SK-N-SH (cell line): ENCODE measurements at regions not wholly inside any gene's neighbourhood (a gene's known extent, or its start where the extent isn't known, plus 50 kb on each side); places are given as distances from the start of the nearest gene placed in this dataset.

Experiments used
- CTCF ChIA-PET: fragments of 300-600, 350-600 bp; formaldehyde crosslinking; extraction: SDS; loops from one replicate; lab custom pipeline; 2021; lab: Yijun Ruan, JAX
- POLR2A ChIA-PET: fragments of 350-600 bp; sonication (Branson Sonifier 250); formaldehyde crosslinking; extraction: SDS; loops from one replicate; lab custom pipeline; 2020; ENCODE audit warnings: antibody characterized with exemption, inconsistent platforms; lab: Yijun Ruan, JAX
- DNase-seq: peaks from one replicate; pipeline ENCODE4 v3.0.0; 2012
- H2AFZ ChIP-seq: fragments of 200-600 bp; sonication (generic); 2 replicates; pipeline ENCODE4 v1.8.1; 2016; ENCODE audit warnings: antibody characterized with exemption, mild to moderate bottlenecking, low read depth
- H3F3A ChIP-seq: fragments of 200-600 bp; sonication (generic); replicated peaks from 2 replicates; pipeline ENCODE3; 2016; ENCODE audit warnings: antibody characterized with exemption, mild to moderate bottlenecking; ENCODE audit not compliant: insufficient read depth
- H3K27ac ChIP-seq, 2 experiments: fragments of 200-500 bp in 1 of 2; fragments of 200-600 bp in 1 of 2; sonication (Bioruptor generic) in 1 of 2; sonication (generic), shearing (Covaris generic) in 1 of 2; 2 replicates each; pipeline versions ENCODE4 v1.5.1 to v1.6.1; 2014 to 2016; ENCODE audit warnings: low read depth in 2 of 2, inconsistent platforms in 1 of 2, low read length in 1 of 2, mild to moderate bottlenecking in 1 of 2, mixed read lengths in 1 of 2
- H3K27me3 ChIP-seq: fragments of 200-600 bp; sonication (generic), shearing (Covaris generic); 2 replicates; pipeline ENCODE4 v1.6.1; 2016; ENCODE audit warnings: mixed run types; ENCODE audit not compliant: insufficient read depth
- H3K36me3 ChIP-seq, 2 experiments: fragments of 200-500 bp in 1 of 2; fragments of 200-600 bp in 1 of 2; sonication (Bioruptor generic) in 1 of 2; sonication (generic) in 1 of 2; replicated peaks in 1 of 2; 2 replicates each; pipeline versions ENCODE3 to v1.5.1; 2014 to 2016; ENCODE audit warnings: low read length in 1 of 2, mild to moderate bottlenecking in 1 of 2; ENCODE audit not compliant: insufficient read depth in 2 of 2, control insufficient read depth in 1 of 2
- H3K4me1 ChIP-seq, 2 experiments: fragments of 200-500 bp in 1 of 2; fragments of 200-600 bp in 1 of 2; sonication (Bioruptor generic) in 1 of 2; sonication (generic), shearing (Covaris generic) in 1 of 2; 2 replicates each; pipeline versions ENCODE4 v1.5.1 to v1.6.1; 2014 to 2016; ENCODE audit warnings: low read depth in 1 of 2, low read length in 1 of 2, mixed run types in 1 of 2; ENCODE audit not compliant: insufficient read depth in 2 of 2, control insufficient read depth in 1 of 2
- H3K4me2 ChIP-seq: fragments of 200-600 bp; sonication (generic), shearing (Covaris generic); 2 replicates; pipeline ENCODE4 v1.6.1; 2017; ENCODE audit warnings: mixed run types
- H3K4me3 ChIP-seq, 2 experiments: fragments of 200-500 bp in 1 of 2; fragments of 200-600 bp in 1 of 2; sonication (Bioruptor generic) in 1 of 2; sonication (generic), shearing (Covaris generic) in 1 of 2; 2 replicates each; pipeline versions ENCODE4 v1.5.1 to v1.8.1; 2014 to 2016; ENCODE audit warnings: low read depth in 2 of 2, inconsistent platforms in 1 of 2, low read length in 1 of 2, mild to moderate bottlenecking in 1 of 2, mixed read lengths in 1 of 2, moderate library complexity in 1 of 2
- H3K79me2 ChIP-seq: fragments of 200-600 bp; sonication (generic); 2 replicates; pipeline ENCODE4 v1.8.1; 2017; ENCODE audit warnings: mild to moderate bottlenecking; ENCODE audit not compliant: insufficient read depth
- H3K9ac ChIP-seq: fragments of 200-600 bp; sonication (generic); 2 replicates; pipeline ENCODE4 v1.6.1; 2017; ENCODE audit warnings: mixed run types
- H3K9me2 ChIP-seq: fragments of 200-600 bp; sonication (generic); 2 replicates; pipeline ENCODE4 v1.6.1; 2017; ENCODE audit warnings: mixed run types
- H3K9me3 ChIP-seq: fragments of 200-600 bp; sonication (generic); 2 replicates; pipeline ENCODE4 v1.6.1; 2017; ENCODE audit warnings: mixed run types, mild to moderate bottlenecking, moderate library complexity
- H4K20me1 ChIP-seq: fragments of 200-600 bp; sonication (generic); 2 replicates; pipeline ENCODE4 v1.6.1; 2017; ENCODE audit warnings: mild to moderate bottlenecking, mixed run types; ENCODE audit not compliant: insufficient read depth
- EP300 ChIP-seq, 2 experiments: IDR thresholded peaks; 2 replicates each; pipeline versions ENCODE4 v1.4.0 to v1.6.1; 2012; ENCODE audit warnings: borderline replicate concordance in 1 of 2, low read depth in 1 of 2, low read length in 1 of 2
- EZH2phosphoT487 ChIP-seq: fragments of 200-600 bp; sonication (generic); IDR thresholded peaks from 2 replicates; pipeline ENCODE4 v1.6.1; 2017; ENCODE audit warnings: low read depth, mixed run types, mild to moderate bottlenecking, antibody characterized with exemption, moderate library complexity, borderline replicate concordance
- FOXJ3 ChIP-seq: sonication (generic); formaldehyde crosslinking; IDR thresholded peaks from 2 replicates; pipeline ENCODE4 v1.5.1; 2020; ENCODE audit warnings: mild to moderate bottlenecking, missing genetic modification reagents
- GABPA ChIP-seq: IDR thresholded peaks from 2 replicates; pipeline ENCODE4 v1.4.0; 2012; ENCODE audit warnings: low read depth, mild to moderate bottlenecking
- GATA2 ChIP-seq: sonication (generic); formaldehyde crosslinking; IDR thresholded peaks from 2 replicates; pipeline ENCODE4 v1.5.0; 2020; ENCODE audit warnings: mild to moderate bottlenecking, missing genetic modification reagents
- IRF3 ChIP-seq: fragments of 150-350 bp; IDR thresholded peaks from 2 replicates; pipeline ENCODE4 v1.6.1; 2016; ENCODE audit warnings: mild to moderate bottlenecking, low read depth, low read length
- MAX ChIP-seq: IDR thresholded peaks from 2 replicates; pipeline ENCODE4 v1.4.0; 2012; ENCODE audit warnings: low read depth
- NFIC ChIP-seq: IDR thresholded peaks from 2 replicates; pipeline ENCODE4 v1.4.0; 2012; ENCODE audit warnings: borderline replicate concordance
- NRF1 ChIP-seq: IDR thresholded peaks from 2 replicates; pipeline ENCODE4 v1.6.1; 2012; ENCODE audit warnings: low read depth, mild to moderate bottlenecking, low read length
- POLR2AphosphoS5 ChIP-seq: IDR thresholded peaks from 2 replicates; pipeline ENCODE4 v1.6.1; 2012; ENCODE audit warnings: low read depth, low read length
- RAD21 ChIP-seq: IDR thresholded peaks from 2 replicates; pipeline ENCODE4 v1.6.1; 2012; ENCODE audit warnings: mild to moderate bottlenecking, low read length
- RCOR1 ChIP-seq: fragments of 150-350 bp; IDR thresholded peaks from 2 replicates; pipeline ENCODE4 v1.6.1; 2017; ENCODE audit warnings: antibody characterized with exemption, low read length
- RXRA ChIP-seq: IDR thresholded peaks from 2 replicates; pipeline ENCODE4 v1.4.0; 2012; ENCODE audit warnings: low read depth, mild to moderate bottlenecking, borderline replicate concordance
- USF2 ChIP-seq: fragments of 150-350 bp; IDR thresholded peaks from 2 replicates; pipeline ENCODE4 v1.6.1; 2017; ENCODE audit warnings: antibody characterized with exemption, low read length, low read depth, borderline replicate concordance
- YY1 ChIP-seq: IDR thresholded peaks from 2 replicates; pipeline ENCODE4 v1.4.0; 2012; ENCODE audit warnings: low read depth, mild to moderate bottlenecking
- ZBTB33 ChIP-seq: IDR thresholded peaks from 2 replicates; pipeline ENCODE4 v1.4.0; 2012; ENCODE audit warnings: low read depth, borderline replicate concordance
- WGBS: methylation state at CpG from one replicate; pipeline ENCODE4 v1.1.6; 2017; ENCODE audit warnings: low lambda C conversion rate; 5-methylcytosine and 5-hydroxymethylcytosine counted together

- Histone ChIP-seq H2AFZ (no peak overlapping the region), H4K20me1 (no peaks in the 10 kb centered on the region), H3K36me3 (no peaks in the 10 kb centered on the region), H3K9me3 (no peaks in the 10 kb centered on the region), H3K4me1 (no peaks in the 10 kb centered on the region), H3K27me3 (no peaks in the 10 kb centered on the region; the same call in 1 of the 2 replicates), H3K9ac (no peak overlapping the region), H3K9me2 (no peaks in the 10 kb centered on the region), H3K27ac (no peak overlapping the region), H3K4me2 (no peak overlapping the region), H3F3A (no peaks in the 10 kb centered on the region)
- no peak for DNase-seq
- ChIA-PET POLR2A (no interaction called here), CTCF (interaction anchor here (0.8 kb wide), 1 partner anchor 78 kb away, joined by 3 read pairs; no protein-coding TSS in a partner anchor)
- TF ChIP-seq EZH2phosphoT487 (no peak), RAD21 (no peak), FOXJ3 (no peak), NRF1 (no peak), RCOR1 (no peak), YY1 (no peak), GABPA (no peak), IRF3 (no peak), POLR2AphosphoS5 (no peak), NFIC (no peak), ZBTB33 (no peak), GATA2 (CRISPR knock-in tag) (no peak), USF2 (no peak), EP300 (IDR thresholded peaks at IDR 0.05; ENCODE audit: borderline replicate concordance in 1 of 2, low read depth in 1 of 2, low read length in 1 of 2) (no peak), RXRA (no peak), MAX (no peak)
- TF ChIP-seq, all 33 proteins: peak for 0
- H3K4me3 ChIP-seq: no peak overlapping the region
- H3K79me2 ChIP-seq: no peaks in the 10 kb centered on the region
- 0% methylated on average over 5 of the region's 6 CpGs for WGBS
These were observed 306.3 kb upstream of the POU3F1 start for GRCh38 chr1:38352869-38353268.
